Panc1 (cell line): ENCODE measurements at regions not wholly inside any gene's neighbourhood (a gene's known extent, or its start where the extent isn't known, plus 50 kb on each side); places are given as distances from the start of the nearest gene placed in this dataset.

Source experiments
- CTCF ChIP-seq: fragments of 450-650 bp; IDR thresholded peaks from 2 replicates; pipeline ENCODE4 v1.5.1; 2017; ENCODE audit warnings: mild to moderate bottlenecking
- POLR2AphosphoS5 ChIP-seq: IDR thresholded peaks from 2 replicates; pipeline ENCODE4 v1.6.1; 2012; ENCODE audit warnings: mild to moderate bottlenecking, low read depth, low read length, moderate library complexity
- REST ChIP-seq, 2 experiments: IDR thresholded peaks; 2 replicates each; pipeline ENCODE4 v1.6.1; 2011 to 2012; ENCODE audit warnings: low read depth in 2 of 2, control low read depth in 1 of 2, low read length in 1 of 2, mild to moderate bottlenecking in 1 of 2, moderate library complexity in 1 of 2; ENCODE audit not compliant: insufficient read depth in 1 of 2

GRCh38 chr1:226816576-226816975, 53.8 kb upstream of the PSEN2 start:
- TF ChIP-seq CTCF (no peak), REST (IDR thresholded peaks at IDR 0.05; ENCODE audit: insufficient read depth in 1 of 2, low read depth in 2 of 2, low read length in 1 of 2) (no peak), POLR2AphosphoS5 (no peak)
